Astrocyte (in vitro differentiated cells and primary cell): ENCODE measurements at regions not wholly inside any gene's neighbourhood (a gene's known extent, or its start where the extent isn't known, plus 50 kb on each side); places are given as distances from the start of the nearest gene placed in this dataset.

Experiments used
- DNase-seq: peaks from one replicate; pipeline ENCODE4 v3.0.0-alpha.2; 2010; ENCODE audit warnings: low read depth
- FAIRE-seq: peaks from 2 replicates; lab custom pipeline; 2011; peaks lifted over from hg19 to GRCh38; lab: Jason Lieb, UNC
- H2AFZ ChIP-seq: 2 replicates; pipeline ENCODE4 v1.6.0; 2012; ENCODE audit warnings: low read depth, low read length, inconsistent platforms
- H3K27ac ChIP-seq: 2 replicates; pipeline ENCODE4 v1.5.1; 2011; ENCODE audit warnings: low read depth, low read length, inconsistent platforms
- H3K27me3 ChIP-seq: 2 replicates; pipeline ENCODE4 v1.6.0; 2011; ENCODE audit warnings: low read length, inconsistent platforms; ENCODE audit not compliant: insufficient read depth
- H3K36me3 ChIP-seq: 2 replicates; pipeline ENCODE4 v1.5.1; 2011; ENCODE audit warnings: low read length, inconsistent platforms; ENCODE audit not compliant: insufficient read depth
- H3K4me1 ChIP-seq: 2 replicates; pipeline ENCODE4 v1.5.1; 2011; ENCODE audit warnings: low read length, inconsistent platforms; ENCODE audit not compliant: insufficient read depth
- H3K4me2 ChIP-seq: 2 replicates; pipeline ENCODE4 v1.6.0; 2012; ENCODE audit warnings: low read length, inconsistent platforms
- H3K4me3 ChIP-seq: 2 replicates; pipeline ENCODE4 v1.5.1; 2011; ENCODE audit warnings: low read depth, mild to moderate bottlenecking, low read length, inconsistent platforms; ENCODE audit not compliant: insufficient read depth
- H3K79me2 ChIP-seq: 2 replicates; pipeline ENCODE4 v1.6.0; 2012; ENCODE audit warnings: mild to moderate bottlenecking, low read length, inconsistent platforms; ENCODE audit not compliant: insufficient read depth
- H3K9ac ChIP-seq: 2 replicates; pipeline ENCODE4 v1.6.0; 2012; ENCODE audit warnings: mild to moderate bottlenecking, low read length, inconsistent platforms
- H3K9me3 ChIP-seq: 2 replicates; pipeline ENCODE4 v1.5.1; 2012; ENCODE audit warnings: low read depth, mild to moderate bottlenecking, low read length, inconsistent platforms; ENCODE audit not compliant: insufficient read depth
- H4K20me1 ChIP-seq: 2 replicates; pipeline ENCODE4 v1.6.0; 2012; ENCODE audit warnings: low read length, inconsistent platforms; ENCODE audit not compliant: insufficient read depth
- H3K27ac Mint-ChIP-seq: one replicate; pipeline ENCODE4 v1.8.0; 2021; ENCODE audit warnings: mild to moderate bottlenecking, mixed read lengths; ENCODE audit not compliant: unreplicated experiment
- H3K27me3 Mint-ChIP-seq: one replicate; pipeline ENCODE4 v1.8.0; 2021; ENCODE audit warnings: low read depth, mixed read lengths; ENCODE audit not compliant: unreplicated experiment
- H3K36me3 Mint-ChIP-seq: one replicate; pipeline ENCODE4 v1.8.0; 2021; ENCODE audit warnings: low read depth, mixed read lengths; ENCODE audit not compliant: unreplicated experiment
- H3K4me1 Mint-ChIP-seq: one replicate; pipeline ENCODE4 v1.8.0; 2021; ENCODE audit warnings: low read depth, mixed read lengths; ENCODE audit not compliant: unreplicated experiment
- H3K4me3 Mint-ChIP-seq: one replicate; pipeline ENCODE4 v1.8.0; 2021; ENCODE audit warnings: mild to moderate bottlenecking, moderate library complexity, mixed read lengths; ENCODE audit not compliant: unreplicated experiment
- H3K9me3 Mint-ChIP-seq: one replicate; pipeline ENCODE4 v1.8.0; 2021; ENCODE audit warnings: mild to moderate bottlenecking, mixed read lengths; ENCODE audit not compliant: unreplicated experiment
- CTCF ChIP-seq: IDR thresholded peaks from 2 replicates; pipeline ENCODE4 v1.5.1; 2011; ENCODE audit warnings: low read depth, mild to moderate bottlenecking, inconsistent platforms, low read length, moderate library complexity; ENCODE audit not compliant: insufficient read depth
- EZH2 ChIP-seq: IDR thresholded peaks from 2 replicates; pipeline ENCODE4 v1.6.1; 2012; ENCODE audit warnings: mild to moderate bottlenecking, low read length, inconsistent platforms; ENCODE audit not compliant: insufficient read depth

GRCh38 chr14:95003099-95003960 is 154.0 kb downstream of the DICER1 start:
- FAIRE-seq (no peak), DNase-seq (no peak)
- H3K4me2 ChIP-seq: no peak overlapping the region
- TF ChIP-seq EZH2 (no peak), CTCF (no peak)
- H3K4me3 Mint-ChIP-seq: no peak overlapping the region
- no peaks in the 10 kb centered on the region for H3K9me3 ChIP-seq
- no peaks in the 10 kb centered on the region for H3K4me1 ChIP-seq
- no peak overlapping the region for H2AFZ ChIP-seq
- no peak overlapping the region for H3K9ac ChIP-seq
- H3K27ac ChIP-seq: no peak overlapping the region
- H4K20me1 ChIP-seq: no peaks in the 10 kb centered on the region
- H3K79me2 ChIP-seq: no peaks in the 10 kb centered on the region
- no peak overlapping the region for H3K4me3 ChIP-seq
- no peaks in the 10 kb centered on the region for H3K4me1 Mint-ChIP-seq
- H3K27me3 ChIP-seq: peaks cover 3% of the 10 kb centered on the region
- H3K27ac Mint-ChIP-seq: no peak overlapping the region
- no peaks in the 10 kb centered on the region for H3K36me3 ChIP-seq
- H3K36me3 Mint-ChIP-seq: no peaks in the 10 kb centered on the region
- peaks cover 8% of the 10 kb centered on the region for H3K9me3 Mint-ChIP-seq
- peaks cover 42% of the 10 kb centered on the region for H3K27me3 Mint-ChIP-seq

GRCh38 chr14:94998685-94999084 is 158.6 kb downstream of the DICER1 start:
- Histone ChIP-seq H2AFZ (no peak overlapping the region), H3K4me1 (no peaks in the 10 kb centered on the region), H3K27me3 (no peaks in the 10 kb centered on the region), H3K36me3 (no peaks in the 10 kb centered on the region), H3K4me3 (no peak overlapping the region), H4K20me1 (no peaks in the 10 kb centered on the region), H3K9me3 (no peaks in the 10 kb centered on the region), H3K4me2 (no peak overlapping the region), H3K9ac (no peak overlapping the region), H3K27ac (no peak overlapping the region), H3K79me2 (no peaks in the 10 kb centered on the region)
- no peak for TF ChIP-seq CTCF
- no peak for TF ChIP-seq EZH2
- H3K27ac Mint-ChIP-seq: no peak overlapping the region
- peaks cover 8% of the 10 kb centered on the region for H3K9me3 Mint-ChIP-seq
- no peak for DNase-seq
- no peak overlapping the region for H3K4me3 Mint-ChIP-seq
- H3K27me3 Mint-ChIP-seq: peaks cover 55% of the 10 kb centered on the region
- no peaks in the 10 kb centered on the region for H3K4me1 Mint-ChIP-seq
- FAIRE-seq: no peak
- H3K36me3 Mint-ChIP-seq: no peaks in the 10 kb centered on the region

GRCh38 chr14:94998110-94998509 is 159.2 kb downstream of the DICER1 start:
- H3K36me3 Mint-ChIP-seq: no peaks in the 10 kb centered on the region
- H3K27ac Mint-ChIP-seq: no peak overlapping the region
- TF ChIP-seq CTCF (no peak), EZH2 (no peak)
- H3K4me1 Mint-ChIP-seq: no peaks in the 10 kb centered on the region
- Histone ChIP-seq H3K36me3 (no peaks in the 10 kb centered on the region), H3K79me2 (no peaks in the 10 kb centered on the region), H3K9me3 (no peaks in the 10 kb centered on the region), H3K9ac (no peak overlapping the region), H2AFZ (no peak overlapping the region), H3K27me3 (no peaks in the 10 kb centered on the region), H3K4me2 (no peak overlapping the region), H3K27ac (no peak overlapping the region), H4K20me1 (no peaks in the 10 kb centered on the region), H3K4me1 (no peaks in the 10 kb centered on the region), H3K4me3 (no peak overlapping the region)
- no peak for FAIRE-seq
- no peak overlapping the region for H3K4me3 Mint-ChIP-seq
- peaks cover 8% of the 10 kb centered on the region for H3K9me3 Mint-ChIP-seq
- DNase-seq: no peak
- peaks cover 58% of the 10 kb centered on the region for H3K27me3 Mint-ChIP-seq
